HG03175 (cell line): ENCODE measurements at regions not wholly inside any gene's neighbourhood (a gene's known extent, or its start where the extent isn't known, plus 50 kb on each side); places are given as distances from the start of the nearest gene placed in this dataset.

Source experiments
- ATAC-seq: cut with Tn5 transposase; IDR thresholded peaks from one replicate; pipeline ENCODE4 v1.9.1; 2021; ENCODE audit warnings: mild to moderate bottlenecking, moderate library complexity; ENCODE audit not compliant: unreplicated experiment

DNA sequence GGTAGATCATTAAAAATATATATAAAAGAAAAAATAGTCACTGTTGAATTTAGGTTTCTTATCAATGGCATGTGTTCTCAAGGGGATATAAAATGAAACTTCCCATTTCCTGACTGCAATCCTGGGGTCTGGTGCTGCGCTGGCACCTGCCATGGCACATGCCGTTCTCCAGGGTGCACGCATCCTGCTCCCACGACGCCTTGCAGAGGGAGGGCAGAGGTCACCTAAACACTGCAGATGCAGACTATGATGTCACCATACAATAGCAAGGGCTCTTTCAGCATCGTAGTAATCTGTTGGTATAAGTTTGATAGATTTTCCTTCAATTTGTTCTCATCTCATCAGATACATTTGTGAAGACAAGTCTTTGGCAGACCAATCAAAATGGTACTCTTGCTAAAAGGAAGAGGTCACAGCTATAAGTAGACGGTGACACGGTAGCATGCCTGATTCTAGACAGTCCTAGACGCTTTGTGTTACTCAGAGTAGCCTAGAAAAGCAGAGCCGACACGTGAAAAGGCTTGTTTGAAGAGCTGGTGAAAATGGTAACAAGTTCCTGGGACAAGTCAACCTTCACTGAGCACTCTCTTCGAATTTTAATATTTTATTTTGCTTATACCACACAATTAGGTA, 761.4 kb downstream of the DCDC2C start:
- no peak for ATAC-seq

GRCh38 chr2:4465671-4466070, 762.3 kb downstream of the DCDC2C start:
- ATAC-seq, result no peak

GRCh38 chr2:4475618-4476017, 772.2 kb downstream of the DCDC2C start:
- ATAC-seq, result no peak

- no peak for ATAC-seq
Measured at GRCh38 chr2:4483050-4483449, 779.7 kb downstream of the DCDC2C start.

DNA sequence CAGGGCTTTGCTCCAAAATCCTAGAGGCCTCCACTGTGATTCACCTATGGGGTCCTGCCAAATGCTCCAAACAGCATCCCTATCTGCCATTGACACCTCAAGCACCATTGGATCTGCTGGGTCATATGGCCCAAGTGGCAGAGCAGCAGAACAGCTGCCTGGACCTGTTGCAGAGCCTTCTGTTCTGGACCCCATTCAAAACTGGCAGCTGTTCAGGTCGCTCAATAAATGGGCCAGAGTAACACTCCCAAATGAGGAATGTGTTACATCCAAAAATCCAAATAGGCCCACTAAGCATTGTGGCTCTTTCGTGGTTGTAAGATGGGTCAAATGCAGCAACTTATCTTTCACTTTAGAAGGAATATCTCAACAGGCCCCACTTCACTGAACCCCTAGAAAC, 783.6 kb downstream of the DCDC2C start:
- no peak for ATAC-seq

GRCh38 chr2:4499316-4500030, 796.1 kb downstream of the DCDC2C start:
- ATAC-seq, result no peak

DNA sequence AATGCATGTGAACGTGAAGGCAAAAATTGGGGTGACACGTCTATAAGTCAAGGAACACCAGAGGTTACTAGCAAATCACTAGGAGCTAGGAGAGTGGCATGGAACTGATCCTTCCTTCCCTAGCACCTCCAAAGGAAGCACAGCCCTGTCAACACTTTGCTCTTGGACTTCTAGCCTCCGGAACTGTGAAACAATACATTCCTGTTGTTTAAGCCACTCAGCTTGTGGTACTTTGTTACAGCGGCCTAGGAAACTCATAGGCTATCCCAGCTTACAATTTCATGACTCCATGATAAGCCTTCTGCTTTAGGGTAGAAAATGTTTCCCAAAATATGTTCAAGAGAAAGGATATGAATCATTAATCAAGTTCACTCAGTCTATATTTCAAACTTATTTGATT, 798.1 kb downstream of the DCDC2C start:
- ATAC-seq, result no peak

GRCh38 chr2:4502230-4502843, 799.0 kb downstream of the DCDC2C start:
- ATAC-seq, result no peak

DNA sequence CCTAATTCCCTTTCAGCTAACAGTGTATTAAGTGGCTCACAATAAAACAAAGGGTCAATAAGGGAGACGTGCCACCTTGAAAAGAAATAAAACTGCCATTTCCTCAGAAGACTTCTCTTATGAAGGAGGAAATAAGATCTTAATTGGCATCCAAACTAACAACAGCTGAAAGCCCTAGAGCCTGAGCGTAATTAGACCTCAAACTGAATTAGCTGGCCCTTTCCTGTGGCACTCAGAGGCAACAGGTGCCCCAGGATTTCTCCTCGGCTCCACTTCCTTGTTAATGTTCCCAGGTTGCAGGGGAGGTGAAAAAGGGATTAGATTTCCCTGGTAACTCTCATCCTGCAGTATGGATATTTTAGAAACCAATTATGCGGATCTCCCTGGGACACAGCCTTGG, 804.3 kb downstream of the DCDC2C start:
- ATAC-seq, result no peak

DNA sequence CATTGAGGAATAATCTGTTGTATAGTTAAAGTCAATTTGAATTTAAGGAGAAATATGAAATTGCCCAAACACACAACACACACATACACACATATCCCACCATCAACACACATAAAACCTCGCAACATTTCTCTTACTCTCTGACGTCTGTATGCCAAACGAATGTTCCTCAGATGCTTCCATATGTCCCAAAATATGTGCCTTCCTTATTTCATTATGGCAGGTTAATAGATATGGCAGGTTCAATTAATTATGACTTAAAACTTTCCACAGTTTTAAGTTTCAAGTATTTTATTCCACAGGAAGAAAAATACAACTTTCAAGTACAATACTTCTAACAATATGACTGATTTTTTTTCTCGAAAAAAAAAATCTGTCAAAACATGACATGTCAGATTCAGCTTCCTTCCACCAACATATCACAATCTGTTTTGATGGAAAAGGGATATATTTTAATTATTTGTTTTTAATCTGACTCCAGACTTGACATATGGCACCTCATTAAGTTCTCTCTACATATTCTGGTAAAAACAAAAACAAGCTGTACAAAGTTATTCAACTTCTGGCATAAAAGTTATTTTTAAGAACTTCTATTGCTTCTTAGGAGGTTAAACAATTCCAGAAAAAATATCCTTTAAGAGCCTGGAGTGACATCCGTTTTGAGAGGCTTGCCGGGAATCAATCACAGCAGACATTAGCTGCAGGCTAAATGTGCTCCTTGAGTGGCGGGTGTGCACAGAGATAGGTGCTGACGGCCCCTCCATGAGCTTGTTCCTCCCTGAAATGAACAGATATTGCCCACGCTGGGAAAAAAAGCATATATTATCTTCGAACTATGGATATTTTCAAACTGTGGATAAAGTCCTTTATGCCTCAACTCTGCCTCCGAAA, 812.7 kb downstream of the DCDC2C start:
- ATAC-seq, result no peak

- no peak for ATAC-seq
Measured at GRCh38 chr2:4518596-4518995, 815.2 kb downstream of the DCDC2C start.

DNA sequence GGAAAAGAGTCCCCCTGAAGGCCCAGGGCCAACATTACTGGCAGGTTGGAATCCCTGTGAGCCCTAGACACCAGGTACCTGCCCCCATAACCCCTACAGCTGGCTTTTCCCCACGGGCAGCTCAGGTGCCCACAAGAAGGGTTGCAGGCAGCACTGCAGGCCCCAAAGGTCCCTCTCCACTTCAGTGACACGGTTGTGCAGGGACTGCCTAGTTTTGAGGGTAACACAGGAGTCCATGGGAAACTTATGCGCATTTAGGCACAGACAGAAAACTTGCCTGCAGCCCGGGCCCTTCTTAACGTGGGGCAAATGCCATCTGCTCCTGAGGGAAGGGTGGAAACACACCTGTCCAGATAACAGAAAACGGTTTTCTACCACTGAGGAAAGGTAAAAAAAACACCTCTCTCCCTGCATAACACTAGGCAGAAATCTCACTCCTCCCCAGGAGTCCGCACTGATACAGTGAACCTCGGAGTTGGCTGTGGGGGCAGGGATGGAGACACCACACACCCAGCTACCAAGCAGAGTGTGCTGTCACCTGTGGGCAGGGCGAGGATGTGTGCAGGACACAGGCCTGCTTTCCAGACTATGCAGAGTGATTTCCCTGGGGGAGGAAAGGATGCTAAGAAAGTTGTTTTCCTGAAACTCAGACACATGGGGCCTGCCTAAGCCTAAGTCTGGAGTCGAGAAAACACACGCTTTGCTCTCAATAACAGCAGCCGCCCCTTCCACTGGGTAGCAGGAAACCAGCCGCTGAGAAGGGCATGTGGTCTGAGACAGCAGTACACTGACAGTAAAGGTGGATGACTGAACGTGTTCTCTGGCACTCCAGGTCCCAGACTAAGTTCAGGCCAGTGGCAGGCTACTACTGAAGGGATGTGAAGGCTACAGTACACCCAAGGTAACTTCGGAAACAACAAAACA, 819.4 kb downstream of the DCDC2C start:
- no peak for ATAC-seq

DNA sequence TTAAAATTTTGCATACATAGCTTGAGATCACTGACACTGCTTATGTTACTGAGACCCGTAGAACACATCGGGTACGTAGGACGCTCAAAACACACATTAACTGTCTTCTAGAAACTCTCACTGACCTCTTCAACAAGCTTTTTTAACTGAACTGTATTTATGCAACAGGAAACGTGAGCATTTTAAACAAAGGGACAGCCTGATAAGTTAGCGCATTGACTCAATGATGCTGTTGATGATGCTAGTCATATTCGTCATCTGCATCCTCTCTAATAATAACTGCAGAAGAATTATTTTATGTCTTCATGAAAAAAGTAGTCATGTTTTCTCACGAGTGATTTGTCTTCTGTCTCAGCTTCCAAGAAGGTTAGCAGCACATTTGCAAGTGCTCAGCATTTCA, 824.0 kb downstream of the DCDC2C start:
- no peak for ATAC-seq

GRCh38 chr2:4528246-4528645, 824.9 kb downstream of the DCDC2C start:
- no peak for ATAC-seq

GRCh38 chr2:4528773-4529172, 825.4 kb downstream of the DCDC2C start:
- no peak for ATAC-seq

DNA sequence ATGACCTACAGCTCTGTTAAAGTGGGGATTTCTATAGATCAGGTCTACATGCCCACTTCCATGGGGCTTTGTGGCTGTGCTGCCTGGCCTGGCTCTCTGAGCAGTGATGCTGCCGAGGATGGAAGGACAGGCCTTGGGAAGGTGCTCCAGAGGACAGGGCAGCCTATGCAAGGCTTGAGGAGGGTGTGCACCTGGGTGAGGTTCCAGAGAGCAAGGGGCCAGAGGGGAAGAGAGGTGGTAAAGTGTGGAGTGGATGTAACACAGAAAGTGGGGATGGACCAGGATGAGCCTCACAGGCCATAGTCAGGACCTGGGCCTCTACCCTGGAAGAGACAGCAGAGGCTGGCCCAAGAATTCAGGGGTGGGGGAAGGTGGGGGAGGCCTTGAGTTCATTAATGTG, 826.4 kb downstream of the DCDC2C start:
- no peak for ATAC-seq

GRCh38 chr2:4530231-4530630, 826.9 kb downstream of the DCDC2C start:
- ATAC-seq, result no peak

- ATAC-seq, result no peak
Measured at GRCh38 chr2:4533806-4534205, 830.4 kb downstream of the DCDC2C start.

- ATAC-seq, result no peak
Measured at GRCh38 chr2:4539121-4539520, 835.7 kb downstream of the DCDC2C start.

GRCh38 chr2:4549666-4550210, 846.4 kb downstream of the DCDC2C start:
- ATAC-seq, result no peak
